ENCODE measurements at regions not wholly inside any gene's neighbourhood (a gene's known extent, or its start where the extent isn't known, plus 50 kb on each side); places are given as distances from the start of the nearest gene placed in this dataset.

- peaks cover 4 to 11% (median 7%) of the 10 kb centered on the region in 3 donors for H3K4me1 Mint-ChIP-seq
- H3K36me3 Mint-ChIP-seq, result peaks cover 3% of the 10 kb centered on the region
- H3K9me3 Mint-ChIP-seq, result peaks cover 1 to 7% (median 5%) of the 10 kb centered on the region in 3 donors
- H3K27me3 Mint-ChIP-seq, result peaks cover 48% of the 10 kb centered on the region
- H3K4me3 Mint-ChIP-seq, result peak overlapping the region in 1 of 4 donors; percentile 73
- H3K27ac Mint-ChIP-seq, result no peak overlapping the region
Measured at GRCh38 chr1:54497338-54497737, 50.7 kb upstream of the ACOT11 start.

GRCh38 chr1:54495954-54496353 is 52.1 kb upstream of the ACOT11 start:
- peaks cover 1 to 7% (median 5%) of the 10 kb centered on the region in 3 donors for H3K9me3 Mint-ChIP-seq
- H3K4me3 Mint-ChIP-seq, result peak overlapping the region in 1 of 4 donors; percentile 38
- peaks cover 42% of the 10 kb centered on the region for H3K27me3 Mint-ChIP-seq
- no peak overlapping the region for H3K27ac Mint-ChIP-seq
- peaks cover 4 to 10% (median 7%) of the 10 kb centered on the region in 3 donors for H3K4me1 Mint-ChIP-seq
- H3K36me3 Mint-ChIP-seq, result peaks cover 4% of the 10 kb centered on the region

GRCh38 chr1:54493608-54494007 is 54.4 kb upstream of the ACOT11 start:
- H3K27me3 Mint-ChIP-seq, result peaks cover 31% of the 10 kb centered on the region
- H3K4me3 Mint-ChIP-seq, result peak overlapping the region in 1 of 4 donors; percentile 29
- H3K27ac Mint-ChIP-seq, result no peak overlapping the region
- peaks cover 1 to 7% (median 5%) of the 10 kb centered on the region in 3 donors for H3K9me3 Mint-ChIP-seq
- peaks cover 4% of the 10 kb centered on the region for H3K36me3 Mint-ChIP-seq
- peaks cover 4 to 12% (median 9%) of the 10 kb centered on the region in 3 donors for H3K4me1 Mint-ChIP-seq

GRCh38 chr1:54490361-54491248 is 57.4 kb upstream of the ACOT11 start:
- Mint-ChIP-seq H3K9me3 (no peaks in the 10 kb centered on the region), H3K4me3 (peak overlapping the region in 3 of 4 donors; percentile 30 to 76 (median 32)), H3K27ac (peak overlapping the region in 1 of 3 donors; percentile 32), H3K27me3 (peaks cover 26% of the 10 kb centered on the region), H3K36me3 (peaks cover 4% of the 10 kb centered on the region), H3K4me1 (peaks cover 17 to 20% (median 17%) of the 10 kb centered on the region in 3 donors)

- no peaks in the 10 kb centered on the region for H3K9me3 Mint-ChIP-seq
- H3K4me1 Mint-ChIP-seq, result peaks cover 17 to 20% (median 17%) of the 10 kb centered on the region in 3 donors
- peaks cover 4% of the 10 kb centered on the region for H3K36me3 Mint-ChIP-seq
- H3K27ac Mint-ChIP-seq, result peak overlapping the region; percentile 57 to 80 (median 63)
- H3K27me3 Mint-ChIP-seq, result peaks cover 25% of the 10 kb centered on the region
- peak overlapping the region; percentile 77 to 95 (median 94) for H3K4me3 Mint-ChIP-seq
Measured at GRCh38 chr1:54489627-54490250, 58.3 kb upstream of the ACOT11 start.

- peaks cover 20% of the 10 kb centered on the region for H3K27me3 Mint-ChIP-seq
- H3K4me3 Mint-ChIP-seq, result peak overlapping the region; percentile 77 to 95 (median 94)
- H3K4me1 Mint-ChIP-seq, result peaks cover 17 to 22% (median 18%) of the 10 kb centered on the region in 3 donors
- no peaks in the 10 kb centered on the region for H3K9me3 Mint-ChIP-seq
- peak overlapping the region; percentile 57 to 80 (median 63) for H3K27ac Mint-ChIP-seq
- peaks cover 4% of the 10 kb centered on the region for H3K36me3 Mint-ChIP-seq
Measured at GRCh38 chr1:54488779-54489626, 59.0 kb upstream of the ACOT11 start.

GRCh38 chr1:54488065-54488750 is 59.8 kb upstream of the ACOT11 start:
- Mint-ChIP-seq H3K4me3 (peak overlapping the region; percentile 77 to 95 (median 94)), H3K4me1 (peaks cover 17 to 27% (median 18%) of the 10 kb centered on the region in 3 donors), H3K9me3 (no peaks in the 10 kb centered on the region), H3K27ac (peak overlapping the region; percentile 21 to 92 (median 85)), H3K36me3 (peaks cover 3% of the 10 kb centered on the region), H3K27me3 (peaks cover 15% of the 10 kb centered on the region)

- H3K4me1 Mint-ChIP-seq, result peaks cover 17 to 27% (median 18%) of the 10 kb centered on the region in 3 donors
- peak overlapping the region; percentile 21 to 92 (median 85) for H3K27ac Mint-ChIP-seq
- no peaks in the 10 kb centered on the region for H3K9me3 Mint-ChIP-seq
- H3K4me3 Mint-ChIP-seq, result peak overlapping the region; percentile 77 to 95 (median 94)
- peaks cover 3% of the 10 kb centered on the region for H3K36me3 Mint-ChIP-seq
- peaks cover 12% of the 10 kb centered on the region for H3K27me3 Mint-ChIP-seq
Measured at GRCh38 chr1:54487571-54488050, 60.4 kb upstream of the ACOT11 start.

- peaks cover 19 to 27% (median 19%) of the 10 kb centered on the region in 3 donors for H3K4me1 Mint-ChIP-seq
Measured at GRCh38 chr1:54486907-54487306, 61.1 kb upstream of the ACOT11 start.

GRCh38 chr1:54485416-54485815 is 62.6 kb upstream of the ACOT11 start:
- H3K4me1 Mint-ChIP-seq, result peaks cover 29 to 38% (median 33%) of the 10 kb centered on the region in 3 donors
- H3K27ac Mint-ChIP-seq, result peak overlapping the region in 2 of 3 donors; percentile 61 to 81
- H3K36me3 Mint-ChIP-seq, result peaks cover 2% of the 10 kb centered on the region
- H3K9me3 Mint-ChIP-seq, result no peaks in the 10 kb centered on the region
- peak overlapping the region in 1 of 4 donors; percentile 59 for H3K4me3 Mint-ChIP-seq
- peaks cover 4% of the 10 kb centered on the region for H3K27me3 Mint-ChIP-seq

More at GRCh38 chr1:54486907-54487306, 61.1 kb upstream of the ACOT11 start:
- Mint-ChIP-seq H3K27ac (peak overlapping the region in 2 of 3 donors; percentile 21 to 85), H3K27me3 (peaks cover 12% of the 10 kb centered on the region), H3K36me3 (peaks cover 3% of the 10 kb centered on the region), H3K4me3 (peak overlapping the region; percentile 77 to 95 (median 94)), H3K9me3 (no peaks in the 10 kb centered on the region)

- H3K4me3 Mint-ChIP-seq, result peak overlapping the region in 1 of 4 donors; percentile 23
- H3K36me3 Mint-ChIP-seq, result peaks cover 2% of the 10 kb centered on the region
- H3K4me1 Mint-ChIP-seq, result peaks cover 30 to 33% (median 33%) of the 10 kb centered on the region in 3 donors
- peaks cover 4% of the 10 kb centered on the region for H3K27me3 Mint-ChIP-seq
- H3K27ac Mint-ChIP-seq, result no peak overlapping the region
- no peaks in the 10 kb centered on the region for H3K9me3 Mint-ChIP-seq
Measured at GRCh38 chr1:54483875-54484437, 64.1 kb upstream of the ACOT11 start.

- H3K27me3 Mint-ChIP-seq, result no peaks in the 10 kb centered on the region
- H3K4me3 Mint-ChIP-seq, result peak overlapping the region in 3 of 4 donors; percentile 28 to 57 (median 29)
- H3K36me3 Mint-ChIP-seq, result peaks cover 2% of the 10 kb centered on the region
- H3K9me3 Mint-ChIP-seq, result no peaks in the 10 kb centered on the region
- H3K4me1 Mint-ChIP-seq, result peaks cover 25 to 30% (median 26%) of the 10 kb centered on the region in 3 donors
- H3K27ac Mint-ChIP-seq, result peak overlapping the region in 1 of 3 donors; percentile 30
Measured at GRCh38 chr1:54481201-54481884, 66.7 kb upstream of the ACOT11 start.

- peaks cover 26 to 30% (median 28%) of the 10 kb centered on the region in 3 donors for H3K4me1 Mint-ChIP-seq
- peaks cover 2% of the 10 kb centered on the region for H3K27me3 Mint-ChIP-seq
- H3K4me3 Mint-ChIP-seq, result peak overlapping the region in 3 of 4 donors; percentile 4 to 58 (median 51)
Measured at GRCh38 chr1:54480525-54480848, 67.5 kb upstream of the ACOT11 start.

More at GRCh38 chr1:54480525-54480848, 67.5 kb upstream of the ACOT11 start:
- H3K36me3 Mint-ChIP-seq, result peaks cover 2% of the 10 kb centered on the region
- peak overlapping the region in 1 of 3 donors; percentile 88 for H3K27ac Mint-ChIP-seq
- no peaks in the 10 kb centered on the region for H3K9me3 Mint-ChIP-seq
